ENCODE measurements at regions not wholly inside any gene's neighbourhood (a gene's known extent, or its start where the extent isn't known, plus 50 kb on each side); places are given as distances from the start of the nearest gene placed in this dataset.

DNA sequence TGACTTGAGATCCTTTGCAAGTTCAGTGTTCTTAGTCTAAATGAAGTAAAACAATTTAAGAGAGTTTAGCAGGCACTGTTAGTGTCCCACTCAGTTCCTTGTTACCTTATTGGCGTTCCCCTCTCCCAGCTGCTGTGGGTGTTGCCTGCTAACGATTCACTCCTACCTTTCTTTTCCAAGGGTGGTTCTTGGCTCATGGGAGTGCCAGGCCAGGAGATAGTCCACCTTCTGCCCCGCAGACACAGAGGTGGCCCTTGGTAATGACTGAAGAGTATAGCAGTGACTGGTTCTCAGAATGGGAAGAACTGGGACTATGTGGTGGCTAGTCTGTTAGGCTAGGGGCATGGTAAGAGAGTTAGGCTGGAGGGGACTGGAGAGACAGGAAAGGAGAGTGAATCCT is 240.4 kb downstream of the EDEM1 start:
- FAIRE-seq = no peak
- no peak for DNase-seq (ENCODE audit: low spot score)

DNA sequence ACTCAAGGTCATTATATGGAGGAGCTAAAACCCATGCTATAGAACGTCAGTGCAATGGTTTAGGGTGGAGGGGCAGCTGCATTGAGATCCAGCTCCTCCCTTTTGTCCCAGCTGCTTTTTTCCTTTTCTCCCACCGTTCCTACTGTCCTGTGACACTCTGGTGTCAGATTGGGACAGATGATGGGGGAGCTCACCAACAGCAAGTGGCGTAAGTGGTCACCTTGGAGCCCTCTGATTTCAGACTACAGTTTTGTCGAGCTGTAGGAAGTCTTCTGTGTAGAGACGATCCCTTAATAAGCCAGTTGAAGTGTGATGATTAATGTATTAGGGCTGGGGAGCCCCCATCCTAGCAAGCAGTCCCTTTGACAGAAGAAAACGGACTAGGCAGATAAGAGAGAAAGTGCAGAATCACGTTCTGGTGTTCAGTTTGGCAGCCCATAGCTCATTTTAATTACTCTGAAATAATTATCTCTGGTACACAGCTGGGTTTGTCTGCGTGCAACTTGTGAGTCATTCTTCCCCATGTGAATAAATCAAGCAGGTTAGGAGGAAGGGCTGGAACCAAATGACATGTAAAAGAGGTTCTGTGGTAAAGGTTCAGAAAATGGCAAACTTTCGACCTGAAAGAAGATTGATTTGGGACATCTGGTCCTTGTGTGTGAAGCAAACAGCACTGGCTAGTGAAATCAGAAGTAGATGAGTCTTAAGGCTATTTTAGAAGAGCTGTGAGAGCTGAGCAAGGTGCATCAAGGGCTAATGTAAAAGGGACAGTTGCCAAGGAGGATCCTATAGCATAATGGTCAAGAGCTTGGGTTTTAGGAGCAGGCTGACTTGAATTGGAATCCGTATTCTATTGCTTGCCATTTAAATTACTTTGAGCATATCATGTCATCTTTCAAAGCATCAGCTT is 241.4 kb downstream of the EDEM1 start:
- no peak for DNase-seq (ENCODE audit: low spot score)
- FAIRE-seq = no peak

DNA sequence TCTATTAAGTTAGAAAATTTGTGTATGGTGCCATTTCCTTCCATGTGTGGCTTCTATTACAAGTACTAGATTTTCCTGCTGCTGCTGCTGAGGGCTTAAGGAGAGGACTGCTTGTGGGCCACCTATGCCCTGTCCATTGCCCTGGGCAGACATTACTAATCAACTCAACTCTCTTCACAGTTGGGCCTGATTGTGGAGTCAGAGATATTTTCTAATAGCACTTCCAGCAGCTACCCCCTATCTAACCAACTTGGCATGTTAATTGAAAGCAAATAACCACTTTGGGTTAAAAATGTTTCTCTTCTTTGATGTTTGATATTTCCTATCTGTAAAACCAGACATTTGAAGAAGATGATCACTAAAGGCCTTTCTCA is 242.0 kb downstream of the EDEM1 start:
- DNase-seq (ENCODE audit: low spot score) (no peak), FAIRE-seq (no peak)

DNA sequence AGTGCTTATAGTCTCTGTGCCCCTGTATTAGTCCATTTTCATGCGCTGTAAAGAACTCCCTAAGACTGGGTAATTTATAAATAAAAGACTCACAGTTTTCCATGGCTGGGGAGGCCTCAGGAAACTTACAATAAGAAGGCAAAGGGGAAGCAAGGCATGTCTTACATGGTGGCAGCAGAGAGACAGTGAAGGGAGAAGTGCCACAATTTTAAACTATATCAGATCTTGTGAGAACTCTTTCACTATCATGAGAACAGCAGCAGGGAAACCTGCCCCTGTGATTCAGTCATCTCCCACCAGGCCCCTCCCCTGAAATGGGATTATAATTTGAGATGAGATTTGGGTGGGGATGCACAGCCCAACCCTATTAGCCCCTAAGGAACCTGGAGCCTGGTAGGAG is 243.2 kb downstream of the EDEM1 start:
- FAIRE-seq = no peak

DNA sequence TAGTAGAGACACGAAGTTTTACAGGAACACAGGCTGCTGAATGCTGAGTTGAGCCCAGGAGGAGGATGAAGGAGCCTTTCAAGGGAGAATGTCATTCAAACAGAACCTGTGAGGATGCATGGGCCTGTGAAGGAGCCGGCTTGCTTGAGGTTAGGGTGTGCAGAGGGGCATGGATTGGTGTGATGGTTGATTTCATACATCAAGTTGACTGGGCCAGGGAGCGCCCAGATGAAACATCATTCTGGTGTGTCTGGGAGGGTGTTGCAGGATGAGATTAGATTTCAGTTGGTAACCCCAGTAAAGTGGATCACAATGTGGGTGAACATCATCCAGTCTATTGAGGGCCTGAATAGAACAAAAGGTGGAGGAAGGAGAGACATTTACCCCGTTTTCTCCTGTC is 243.6 kb downstream of the EDEM1 start:
- DNase-seq (ENCODE audit: low spot score) (no peak), FAIRE-seq (no peak)

More for the DNA sequence above, 243.2 kb downstream of the EDEM1 start:
- DNase-seq (ENCODE audit: low spot score) = no peak

DNA sequence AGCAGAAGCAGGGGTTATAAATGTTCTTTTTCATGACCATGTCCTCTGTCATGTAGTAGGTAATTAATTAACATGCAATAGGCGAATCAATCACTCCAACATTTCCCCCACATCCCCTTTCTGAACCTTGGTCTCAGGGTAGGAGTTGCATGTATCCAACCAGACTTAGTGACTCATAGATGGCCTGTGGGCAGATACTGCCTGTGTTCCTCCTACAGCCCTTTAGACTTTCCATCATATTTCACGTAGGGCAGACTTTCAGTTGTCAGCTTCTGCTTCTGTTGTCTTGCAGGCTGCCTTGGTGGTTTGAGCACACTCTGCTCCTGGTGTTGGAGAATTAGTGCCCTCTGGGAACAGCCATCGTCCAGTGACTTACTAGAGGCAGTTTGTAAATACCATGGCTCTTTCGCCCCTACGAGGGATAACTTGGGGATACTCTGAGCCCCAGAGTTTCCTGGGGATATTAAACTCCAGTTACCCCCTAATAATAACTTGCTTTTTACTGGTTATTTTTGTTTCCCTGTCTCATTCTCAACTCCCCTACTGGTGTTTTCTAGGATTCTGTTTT is 244.4 kb downstream of the EDEM1 start:
- FAIRE-seq (no peak), DNase-seq (ENCODE audit: low spot score) (no peak)

DNA sequence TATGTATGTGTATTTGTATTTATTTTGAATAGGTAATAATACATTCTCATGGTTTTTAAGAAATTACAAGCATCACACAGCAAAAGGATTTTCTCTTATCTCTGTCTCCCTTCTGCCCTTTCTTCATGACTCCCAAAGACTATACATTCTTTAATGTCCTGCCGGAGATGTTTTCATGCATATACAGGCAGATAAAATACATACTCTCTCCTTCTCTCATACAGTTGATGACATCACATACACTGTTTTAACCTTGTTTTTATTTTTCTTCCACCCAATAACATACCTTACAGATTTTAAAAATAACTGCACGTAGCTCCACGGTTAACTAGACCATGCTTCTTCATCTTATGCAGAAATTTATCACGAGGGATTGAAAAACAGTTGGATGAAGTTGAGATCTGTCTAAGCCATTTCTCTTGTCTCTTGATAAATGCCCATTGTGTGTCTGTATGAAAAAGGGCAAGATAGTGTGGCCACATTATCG is 249.8 kb downstream of the EDEM1 start:
- no peak for DNase-seq (ENCODE audit: low spot score)
- FAIRE-seq = no peak

DNA sequence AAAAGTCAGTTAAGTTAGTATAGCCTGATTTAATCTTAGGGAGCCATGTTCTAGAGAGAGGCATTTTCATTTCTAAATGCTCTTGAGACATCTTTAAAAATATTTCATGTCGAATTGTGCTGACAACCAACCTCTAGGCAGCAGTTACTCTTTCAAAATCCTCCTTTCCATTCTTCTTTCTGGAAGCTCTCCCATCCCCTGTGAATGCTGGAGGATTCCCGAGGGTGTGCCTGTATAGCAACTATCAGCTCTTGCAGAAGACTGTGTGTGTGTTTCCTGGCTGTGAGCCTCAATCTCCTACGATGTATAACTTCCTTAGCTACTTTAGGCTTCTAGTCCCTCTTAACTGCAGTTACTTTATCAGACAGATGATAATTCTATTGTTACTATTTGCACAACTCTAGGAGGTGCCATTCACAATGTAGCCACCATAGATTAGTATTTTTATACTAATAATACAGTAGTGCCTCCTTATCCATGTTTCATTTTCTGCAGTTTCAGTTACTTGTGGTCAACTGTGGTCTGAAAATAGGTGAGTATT is 250.3 kb downstream of the EDEM1 start:
- no peak for DNase-seq (ENCODE audit: low spot score)

DNA sequence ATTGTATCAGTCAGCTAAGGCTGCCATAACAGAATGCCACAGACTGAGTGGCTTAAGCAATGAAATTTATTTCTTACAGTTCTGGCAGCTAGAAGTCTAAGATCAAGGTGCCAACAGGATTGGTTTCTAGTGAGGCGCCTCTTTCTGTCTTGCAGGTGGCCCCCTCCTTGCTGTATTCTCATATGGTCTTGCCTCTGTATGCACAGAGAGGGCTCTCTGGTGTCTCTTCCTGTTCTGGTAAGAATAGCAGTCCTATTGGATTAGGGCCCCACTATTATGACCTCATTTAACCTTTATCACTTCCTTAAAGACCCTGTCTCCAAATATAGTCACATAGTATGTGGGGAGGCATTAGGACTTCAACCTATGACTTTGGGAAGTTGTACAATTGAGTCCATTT is 253.9 kb downstream of the EDEM1 start:
- no peak for DNase-seq (ENCODE audit: low spot score)
- no peak for FAIRE-seq

More for the DNA sequence above, 250.3 kb downstream of the EDEM1 start:
- no peak for FAIRE-seq

DNA sequence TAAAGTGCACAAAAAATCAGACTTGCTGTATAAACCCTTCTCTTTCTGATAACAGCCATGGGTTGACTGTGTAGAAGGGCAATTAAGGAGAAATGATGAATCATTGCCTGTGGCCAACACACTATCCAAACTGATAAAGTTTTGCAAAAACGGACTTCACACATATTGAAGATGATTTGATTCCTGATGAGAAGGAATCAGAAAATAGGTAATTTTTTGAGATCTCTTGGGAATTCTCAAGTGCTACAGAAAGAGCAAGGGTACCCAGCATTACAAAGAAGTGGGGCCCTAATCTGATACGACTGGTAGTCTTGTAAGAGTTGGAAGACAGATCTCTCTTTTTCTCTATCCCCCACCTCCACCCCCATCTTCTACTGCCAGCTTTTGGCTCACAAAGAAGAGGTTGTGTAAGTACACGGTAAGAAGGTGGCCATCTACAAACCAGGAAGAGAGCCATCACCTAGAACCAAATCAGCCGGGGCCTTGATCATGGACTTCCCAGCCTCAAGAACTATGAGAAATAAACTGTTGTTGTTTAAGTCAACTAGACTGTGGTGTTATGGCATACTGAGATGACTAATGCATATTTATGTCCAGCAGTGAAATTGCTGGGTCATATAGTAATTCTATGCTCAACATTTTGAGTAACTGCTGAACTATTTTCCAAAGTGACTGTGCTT is 254.7 kb downstream of the EDEM1 start:
- DNase-seq (ENCODE audit: low spot score) (no peak), FAIRE-seq (no peak)

DNA sequence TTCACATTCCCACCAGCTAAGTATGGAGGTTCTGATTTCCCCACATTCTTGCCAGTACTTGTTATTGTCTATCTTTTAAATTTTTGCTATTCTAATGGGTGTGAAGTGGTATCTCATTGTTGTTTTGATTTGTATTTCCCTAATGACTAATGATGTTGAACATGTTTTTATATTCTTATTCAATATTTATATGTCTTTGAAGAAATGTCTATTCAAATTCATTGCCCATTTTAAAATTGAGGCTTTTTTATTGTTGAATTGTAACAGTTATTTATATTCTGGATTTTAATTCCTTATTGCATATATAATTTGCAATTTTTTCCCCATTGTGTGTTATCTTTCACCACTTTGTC is 255.3 kb downstream of the EDEM1 start:
- DNase-seq (ENCODE audit: low spot score) (no peak), FAIRE-seq (no peak)

DNA sequence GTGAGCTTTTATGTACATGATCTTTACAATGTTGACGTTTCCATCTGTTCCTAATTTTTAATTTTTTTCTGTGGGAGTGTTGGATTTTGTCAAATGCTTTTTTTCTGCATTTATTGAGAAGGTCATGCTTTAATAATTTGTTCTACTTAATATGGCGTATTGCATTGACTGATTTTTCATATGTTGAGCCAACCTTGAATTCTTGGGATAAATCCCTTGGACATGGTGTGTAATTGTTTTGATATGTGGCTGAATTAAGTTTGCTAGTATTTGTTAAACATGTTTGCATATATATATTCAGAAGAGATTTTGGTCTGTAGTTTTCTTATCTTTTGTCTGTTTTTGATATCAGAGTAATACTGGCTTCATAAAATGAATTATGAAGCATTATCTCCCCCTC is 256.7 kb downstream of the EDEM1 start:
- no peak for FAIRE-seq

DNA sequence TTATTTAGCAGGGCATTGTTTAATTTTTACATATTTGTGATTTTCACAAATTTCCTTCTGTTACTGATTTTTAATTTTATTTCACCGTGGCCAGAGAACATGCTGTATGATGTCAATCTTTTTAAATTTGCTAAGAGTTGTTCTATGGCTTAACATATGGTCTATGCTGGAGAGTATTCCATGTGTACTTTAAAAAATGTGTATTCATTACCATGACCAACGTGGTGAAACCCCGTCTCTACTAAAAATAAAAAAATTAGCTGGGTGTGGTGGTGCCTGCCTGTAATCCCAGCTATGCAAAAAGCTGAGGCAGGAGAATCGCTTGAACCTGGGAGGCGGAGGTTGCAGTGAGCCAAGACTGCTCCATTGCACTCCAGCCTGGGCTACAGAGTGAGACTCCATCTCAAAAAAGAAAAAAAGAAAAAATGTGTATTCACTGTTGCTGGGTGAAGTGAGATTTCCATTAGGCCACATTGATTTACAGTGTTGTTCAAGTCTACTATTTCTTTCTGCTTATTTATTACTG is 258.2 kb downstream of the EDEM1 start:
- DNase-seq (ENCODE audit: low spot score) = no peak
- FAIRE-seq = no peak

More for the DNA sequence above, 256.7 kb downstream of the EDEM1 start:
- DNase-seq (ENCODE audit: low spot score) = no peak

DNA sequence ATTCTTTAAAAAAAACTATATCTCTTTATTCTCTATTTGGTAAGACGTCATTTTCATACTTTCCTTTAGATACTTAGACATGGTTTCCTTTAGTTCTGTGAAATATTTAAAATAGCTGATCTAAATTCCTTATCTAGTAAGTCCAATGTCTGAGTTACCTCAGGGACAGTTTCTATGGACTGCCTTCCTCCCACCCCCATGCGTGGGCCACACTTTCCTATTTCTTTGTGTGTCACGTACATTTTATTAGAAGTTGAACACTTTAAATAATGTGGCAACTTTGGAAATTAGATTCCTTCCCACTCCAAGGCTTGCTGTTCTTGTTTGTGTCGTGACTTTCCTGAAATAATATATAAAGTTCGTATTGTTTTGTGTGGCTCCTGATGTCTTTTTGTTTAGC is 260.7 kb downstream of the EDEM1 start:
- DNase-seq (ENCODE audit: low spot score) (no peak), FAIRE-seq (no peak)

DNA sequence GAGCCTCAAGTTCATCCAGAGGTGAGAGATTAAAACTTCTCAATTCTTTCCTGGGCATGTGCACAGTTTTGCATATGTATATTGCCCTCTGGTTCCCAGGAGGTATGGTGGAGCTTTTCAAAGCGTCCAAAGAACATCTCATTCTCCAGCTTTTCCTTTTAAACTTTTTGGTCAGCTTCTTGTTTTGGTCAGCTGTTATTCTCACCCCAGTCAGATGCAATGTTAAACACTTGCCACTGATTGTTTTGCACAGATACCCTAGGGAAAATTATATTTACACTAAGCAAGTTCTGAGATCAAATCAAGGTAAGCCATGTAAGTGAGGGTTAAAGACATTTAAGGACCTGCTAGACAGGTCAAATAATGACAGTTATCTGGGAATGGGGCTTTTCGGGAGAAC is 261.3 kb downstream of the EDEM1 start:
- DNase-seq (ENCODE audit: low spot score) (no peak), FAIRE-seq (no peak)

DNA sequence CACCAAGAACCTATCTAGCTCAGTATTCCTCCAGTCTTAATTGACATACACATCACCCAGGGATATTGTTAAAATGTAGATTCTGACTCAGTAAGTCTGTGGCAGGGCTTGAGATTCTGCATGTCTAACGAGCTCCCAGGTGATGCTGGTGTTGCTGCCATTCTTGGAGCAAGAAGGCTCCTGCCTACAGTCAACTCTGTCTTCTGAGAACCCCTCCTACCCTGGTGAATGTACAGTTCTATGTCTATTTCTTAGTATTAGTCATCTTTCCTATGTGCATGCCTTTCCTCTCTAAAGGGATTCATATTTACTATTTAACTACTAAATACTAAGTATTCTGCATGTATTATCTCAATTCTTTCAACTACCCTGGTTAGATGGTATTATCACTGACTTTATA is 268.7 kb downstream of the EDEM1 start:
- no peak for DNase-seq (ENCODE audit: low spot score)
- FAIRE-seq = no peak

DNA sequence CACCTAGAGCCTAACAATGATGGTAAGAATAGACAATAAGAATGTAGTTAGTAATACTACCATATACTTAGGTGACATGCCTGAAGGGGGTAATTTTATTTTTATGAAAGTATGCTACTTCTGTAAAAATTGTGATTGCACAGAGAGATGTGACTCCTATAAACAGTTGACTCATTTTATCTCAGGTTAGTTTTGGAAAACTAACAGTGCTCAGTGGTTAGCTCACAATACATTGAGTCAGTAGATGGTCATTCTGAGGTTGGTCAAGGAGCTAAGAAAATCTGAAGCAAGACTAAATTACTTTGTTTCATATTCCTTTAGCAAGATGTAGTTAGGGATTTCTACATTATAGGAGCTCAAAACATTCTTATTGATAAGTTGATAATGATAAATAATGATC is 271.0 kb downstream of the EDEM1 start:
- FAIRE-seq (no peak), DNase-seq (ENCODE audit: low spot score) (no peak)

DNA sequence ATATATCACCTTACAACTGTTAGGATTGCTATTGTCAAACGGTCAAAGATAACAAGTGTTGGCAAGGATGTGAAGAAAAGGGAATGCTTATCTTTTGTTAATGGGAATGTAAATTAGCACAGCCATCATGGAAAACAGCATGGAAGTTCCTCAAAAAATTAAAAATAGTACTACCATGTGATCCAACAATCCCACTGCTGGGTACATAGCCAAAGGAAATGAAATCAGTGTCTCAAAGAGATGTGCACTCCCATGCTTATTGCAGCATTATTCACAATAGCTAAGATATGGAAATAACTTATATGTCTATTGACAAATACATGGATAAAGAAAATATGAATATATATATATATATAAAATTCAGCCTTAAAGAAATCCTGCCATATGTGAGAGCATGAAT is 274.6 kb downstream of the EDEM1 start:
- FAIRE-seq = no peak
- no peak for DNase-seq (ENCODE audit: low spot score)

DNA sequence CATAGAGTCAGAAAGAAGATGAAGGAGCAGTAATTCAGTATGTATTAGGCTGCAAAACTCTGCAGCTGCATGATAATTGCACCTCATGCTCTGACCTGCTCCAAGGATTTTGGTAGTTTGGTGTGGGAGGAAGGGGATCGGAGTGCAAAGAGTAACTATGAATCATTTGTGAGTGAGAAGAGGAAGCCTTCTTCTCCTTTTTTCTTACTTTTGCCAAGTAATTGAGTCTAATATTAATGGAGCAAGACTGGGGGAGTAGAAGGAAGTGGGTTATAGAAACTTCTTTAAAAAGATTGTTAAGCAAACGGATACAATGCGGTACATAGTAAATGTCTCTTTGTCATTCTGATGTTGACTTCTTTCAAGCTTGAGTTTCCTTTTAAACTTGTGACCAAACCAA is 276.5 kb downstream of the EDEM1 start:
- FAIRE-seq (no peak), DNase-seq (ENCODE audit: low spot score) (no peak)

DNA sequence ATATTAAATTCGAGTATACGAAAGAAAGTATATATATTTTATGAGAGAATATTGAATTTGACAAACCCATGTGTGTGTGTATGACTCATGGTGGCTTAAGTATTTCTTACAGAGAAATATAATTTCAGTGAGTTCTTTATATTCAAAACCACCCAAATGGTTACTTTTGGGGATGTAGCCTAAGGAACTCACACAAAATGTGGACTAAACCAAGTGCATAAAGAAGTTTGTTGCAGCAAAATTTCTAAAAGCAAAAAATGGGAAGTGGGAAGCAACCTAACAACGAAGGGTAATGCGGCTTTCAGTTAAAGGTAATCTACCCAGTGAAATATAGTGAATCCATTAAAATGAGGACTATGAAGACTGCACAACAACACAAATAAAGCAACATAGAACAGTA is 277.1 kb downstream of the EDEM1 start:
- DNase-seq (ENCODE audit: low spot score) (no peak), FAIRE-seq (no peak)

DNA sequence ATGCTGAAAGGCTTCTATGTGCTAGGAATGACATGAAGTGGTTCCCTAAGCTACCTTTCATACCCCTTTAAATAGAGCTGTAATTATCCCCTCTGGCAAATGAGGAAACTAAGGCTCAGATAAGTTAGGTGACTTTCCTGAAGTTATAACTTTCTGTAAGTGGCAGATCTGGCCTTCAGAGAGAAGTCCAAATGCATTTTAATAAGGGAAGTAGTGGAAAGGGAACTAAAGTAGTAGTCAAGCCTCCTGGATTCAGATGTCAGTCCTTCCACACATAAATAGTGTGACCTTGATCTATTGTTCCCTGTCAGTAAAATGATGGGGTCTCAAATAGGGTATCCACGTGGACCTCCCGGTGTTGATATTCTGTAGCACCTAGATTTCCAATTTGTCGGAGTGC is 277.7 kb downstream of the EDEM1 start:
- FAIRE-seq (no peak), DNase-seq (ENCODE audit: low spot score) (no peak)

DNA sequence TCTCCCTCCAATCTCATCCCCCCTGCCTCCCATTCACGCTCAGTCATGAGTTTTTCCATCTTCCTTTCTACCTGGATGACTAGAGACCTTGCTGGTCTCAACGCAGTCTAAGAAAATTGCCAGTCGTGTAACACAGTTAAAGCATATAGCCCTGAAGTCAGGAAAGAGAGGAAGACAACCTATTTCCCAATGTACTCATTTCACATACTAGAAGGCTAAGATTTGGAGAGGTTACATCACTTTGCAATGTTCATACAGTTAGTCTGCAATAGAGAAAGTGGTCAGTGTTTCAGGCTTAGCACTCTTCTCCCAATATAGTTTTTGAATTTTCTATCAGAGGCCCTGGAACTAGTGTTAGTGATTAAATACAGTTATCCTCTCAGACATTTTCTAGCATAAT is 278.6 kb downstream of the EDEM1 start:
- FAIRE-seq = no peak
- DNase-seq (ENCODE audit: low spot score) = no peak
